ENCODE measurements at regions not wholly inside any gene's neighbourhood (a gene's known extent, or its start where the extent isn't known, plus 50 kb on each side); places are given as distances from the start of the nearest gene placed in this dataset.
A peak's percentile ranks its signal among the peaks of the same experiment; 100 is the strongest.

GRCh38 chr1:201742476-201742875 lies 86.5 kb upstream of the IPO9 start:
- TF ChIP-seq RFX5 (IDR thresholded peaks at IDR 0.05; ENCODE audit: low read length) (no peak), FOXJ3 (CRISPR knock-in tag; IDR thresholded peaks at IDR 0.05) (no peak), ELF1 (IDR thresholded peaks at IDR 0.05) (no peak), RCOR1 (IDR thresholded peaks at IDR 0.05; ENCODE audit: low read length) (no peak), GABPA (IDR thresholded peaks at IDR 0.05; ENCODE audit: low read depth) (no peak), ZBTB33 (IDR thresholded peaks at IDR 0.05; ENCODE audit: borderline replicate concordance, low read depth) (no peak)
- TF ChIP-seq, protein P1, sequence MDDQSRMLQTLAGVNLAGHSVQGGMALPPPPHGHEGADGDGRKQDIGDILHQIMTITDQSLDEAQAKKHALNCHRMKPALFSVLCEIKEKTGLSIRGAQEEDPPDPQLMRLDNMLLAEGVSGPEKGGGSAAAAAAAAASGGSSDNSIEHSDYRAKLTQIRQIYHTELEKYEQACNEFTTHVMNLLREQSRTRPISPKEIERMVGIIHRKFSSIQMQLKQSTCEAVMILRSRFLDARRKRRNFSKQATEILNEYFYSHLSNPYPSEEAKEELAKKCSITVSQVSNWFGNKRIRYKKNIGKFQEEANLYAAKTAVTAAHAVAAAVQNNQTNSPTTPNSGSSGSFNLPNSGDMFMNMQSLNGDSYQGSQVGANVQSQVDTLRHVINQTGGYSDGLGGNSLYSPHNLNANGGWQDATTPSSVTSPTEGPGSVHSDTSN (IDR thresholded peaks at IDR 0.05), result no peak
- TF ChIP-seq, protein P2, sequence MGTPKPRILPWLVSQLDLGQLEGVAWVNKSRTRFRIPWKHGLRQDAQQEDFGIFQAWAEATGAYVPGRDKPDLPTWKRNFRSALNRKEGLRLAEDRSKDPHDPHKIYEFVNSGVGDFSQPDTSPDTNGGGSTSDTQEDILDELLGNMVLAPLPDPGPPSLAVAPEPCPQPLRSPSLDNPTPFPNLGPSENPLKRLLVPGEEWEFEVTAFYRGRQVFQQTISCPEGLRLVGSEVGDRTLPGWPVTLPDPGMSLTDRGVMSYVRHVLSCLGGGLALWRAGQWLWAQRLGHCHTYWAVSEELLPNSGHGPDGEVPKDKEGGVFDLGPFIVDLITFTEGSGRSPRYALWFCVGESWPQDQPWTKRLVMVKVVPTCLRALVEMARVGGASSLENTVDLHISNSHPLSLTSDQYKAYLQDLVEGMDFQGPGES (IDR thresholded peaks at IDR 0.05; ENCODE audit: low read depth, low read length), result no peak
- TF ChIP-seq, protein P3, sequence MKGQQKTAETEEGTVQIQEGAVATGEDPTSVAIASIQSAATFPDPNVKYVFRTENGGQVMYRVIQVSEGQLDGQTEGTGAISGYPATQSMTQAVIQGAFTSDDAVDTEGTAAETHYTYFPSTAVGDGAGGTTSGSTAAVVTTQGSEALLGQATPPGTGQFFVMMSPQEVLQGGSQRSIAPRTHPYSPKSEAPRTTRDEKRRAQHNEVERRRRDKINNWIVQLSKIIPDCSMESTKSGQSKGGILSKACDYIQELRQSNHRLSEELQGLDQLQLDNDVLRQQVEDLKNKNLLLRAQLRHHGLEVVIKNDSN (IDR thresholded peaks at IDR 0.05; ENCODE audit: borderline replicate concordance, low read depth), result no peak
- TF ChIP-seq, protein P4, sequence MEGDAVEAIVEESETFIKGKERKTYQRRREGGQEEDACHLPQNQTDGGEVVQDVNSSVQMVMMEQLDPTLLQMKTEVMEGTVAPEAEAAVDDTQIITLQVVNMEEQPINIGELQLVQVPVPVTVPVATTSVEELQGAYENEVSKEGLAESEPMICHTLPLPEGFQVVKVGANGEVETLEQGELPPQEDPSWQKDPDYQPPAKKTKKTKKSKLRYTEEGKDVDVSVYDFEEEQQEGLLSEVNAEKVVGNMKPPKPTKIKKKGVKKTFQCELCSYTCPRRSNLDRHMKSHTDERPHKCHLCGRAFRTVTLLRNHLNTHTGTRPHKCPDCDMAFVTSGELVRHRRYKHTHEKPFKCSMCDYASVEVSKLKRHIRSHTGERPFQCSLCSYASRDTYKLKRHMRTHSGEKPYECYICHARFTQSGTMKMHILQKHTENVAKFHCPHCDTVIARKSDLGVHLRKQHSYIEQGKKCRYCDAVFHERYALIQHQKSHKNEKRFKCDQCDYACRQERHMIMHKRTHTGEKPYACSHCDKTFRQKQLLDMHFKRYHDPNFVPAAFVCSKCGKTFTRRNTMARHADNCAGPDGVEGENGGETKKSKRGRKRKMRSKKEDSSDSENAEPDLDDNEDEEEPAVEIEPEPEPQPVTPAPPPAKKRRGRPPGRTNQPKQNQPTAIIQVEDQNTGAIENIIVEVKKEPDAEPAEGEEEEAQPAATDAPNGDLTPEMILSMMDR (IDR thresholded peaks at IDR 0.05), result no peak
- H4K20me1 ChIP-seq (ENCODE audit: insufficient read depth), result no peaks in the 10 kb centered on the region; the same call in 1 of the 2 replicates
- ChIA-PET CTCF (interaction anchor here (0.6 to 2.3 kb wide), 7 partner anchors 11 to 183 kb away, joined by 3 to 14 read pairs (median 3); no protein-coding TSS in a partner anchor), POLR2A (no interaction called here)
- 73% methylated on average over 6 of the region's 6 CpGs for WGBS (ENCODE audit: low lambda C conversion rate)
- H3K4me1 ChIP-seq (ENCODE audit: control insufficient read depth in 1 of 2, insufficient read depth in 2 of 2, low read depth in 1 of 2, low read length in 1 of 2), result peaks cover 22 to 47% of the 10 kb centered on the region in 2 experiments; a peak in 3 of 4 replicates
- no peak for DNase-seq
- peaks cover 2 to 36% of the 10 kb centered on the region in 2 experiments for H3K36me3 ChIP-seq (replicated peaks in 1 of 2; ENCODE audit: control insufficient read depth in 1 of 2, insufficient read depth in 2 of 2, low read length in 1 of 2)
- H3K4me2 ChIP-seq, result peak overlapping the region; percentile 81; the same call in 1 of the 2 replicates
- no peak overlapping the region for H3K4me3 ChIP-seq (ENCODE audit: low read depth in 2 of 2, low read length in 1 of 2)
- no peaks in the 10 kb centered on the region for H3K9me3 ChIP-seq
- H3K9me2 ChIP-seq, result no peaks in the 10 kb centered on the region
- H3K9ac ChIP-seq, result no peak overlapping the region; the same call in 1 of the 2 replicates
- H3K27me3 ChIP-seq (ENCODE audit: insufficient read depth), result no peaks in the 10 kb centered on the region
- H3K27ac ChIP-seq (ENCODE audit: low read depth in 2 of 2, low read length in 1 of 2), result peak overlapping the region in 1 of 2 experiments; percentile 98; a peak in 2 of 4 replicates
- peaks cover 41% of the 10 kb centered on the region for H3F3A ChIP-seq (replicated peaks; ENCODE audit: insufficient read depth)
- H3K79me2 ChIP-seq (ENCODE audit: insufficient read depth), result peaks cover 100% of the 10 kb centered on the region
- no peak overlapping the region for H2AFZ ChIP-seq (ENCODE audit: low read depth)
